ENCODE measurements at regions not wholly inside any gene's neighbourhood (a gene's known extent, or its start where the extent isn't known, plus 50 kb on each side); places are given as distances from the start of the nearest gene placed in this dataset.

DNA sequence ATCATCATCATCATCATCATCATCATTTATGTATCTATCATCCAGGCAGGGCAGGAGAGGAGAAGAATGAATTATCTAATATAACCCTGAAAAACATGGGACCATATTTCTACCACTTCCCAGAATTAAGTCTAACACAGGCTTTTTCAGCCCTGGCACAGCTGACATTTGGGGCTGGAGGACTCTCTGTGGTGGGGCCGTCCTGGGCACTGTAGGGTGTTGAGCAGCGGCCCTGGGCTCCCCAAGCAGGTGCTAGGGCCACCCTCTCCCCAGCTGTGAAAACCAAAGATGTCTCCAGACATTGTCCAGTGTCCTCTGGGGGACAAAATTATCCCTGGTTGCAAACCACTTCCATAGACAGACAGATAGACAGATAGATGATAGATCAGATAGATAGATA lies 288.4 kb downstream of the CRLF2 start:
- WGBS (ENCODE audit: missing lambda C conversion rate): 7% methylated on average over 2 of the region's 2 CpGs
- H3K4me2 ChIP-seq: no peak overlapping the region
- no peak for FAIRE-seq
- POLR2A ChIA-PET: no interaction called here
- ATAC-seq: no peak
- H3K27ac ChIP-seq: no peak overlapping the region
- DNase-seq (ENCODE audit: low read depth in 1 of 2, low spot score in 1 of 2): no peak
- no peaks in the 10 kb centered on the region for H3K4me1 ChIP-seq
- H3K9me3 ChIP-seq: no peaks in the 10 kb centered on the region
- CTCF ChIA-PET: no interaction called here
- H3K4me3 ChIP-seq: no peak overlapping the region
- TF ChIP-seq, protein P1, sequence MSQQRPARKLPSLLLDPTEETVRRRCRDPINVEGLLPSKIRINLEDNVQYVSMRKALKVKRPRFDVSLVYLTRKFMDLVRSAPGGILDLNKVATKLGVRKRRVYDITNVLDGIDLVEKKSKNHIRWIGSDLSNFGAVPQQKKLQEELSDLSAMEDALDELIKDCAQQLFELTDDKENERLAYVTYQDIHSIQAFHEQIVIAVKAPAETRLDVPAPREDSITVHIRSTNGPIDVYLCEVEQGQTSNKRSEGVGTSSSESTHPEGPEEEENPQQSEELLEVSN (IDR thresholded peaks at IDR 0.05; ENCODE audit: borderline replicate concordance, low read depth): no peak
- TF ChIP-seq ZSCAN20 (CRISPR knock-in tag; IDR thresholded peaks at IDR 0.05): no peak
- no peak for TF ChIP-seq RAD21 (conservative IDR thresholded peaks at IDR 0.05 in 1 of 2, IDR thresholded peaks at IDR 0.05 in 1 of 2)

DNA sequence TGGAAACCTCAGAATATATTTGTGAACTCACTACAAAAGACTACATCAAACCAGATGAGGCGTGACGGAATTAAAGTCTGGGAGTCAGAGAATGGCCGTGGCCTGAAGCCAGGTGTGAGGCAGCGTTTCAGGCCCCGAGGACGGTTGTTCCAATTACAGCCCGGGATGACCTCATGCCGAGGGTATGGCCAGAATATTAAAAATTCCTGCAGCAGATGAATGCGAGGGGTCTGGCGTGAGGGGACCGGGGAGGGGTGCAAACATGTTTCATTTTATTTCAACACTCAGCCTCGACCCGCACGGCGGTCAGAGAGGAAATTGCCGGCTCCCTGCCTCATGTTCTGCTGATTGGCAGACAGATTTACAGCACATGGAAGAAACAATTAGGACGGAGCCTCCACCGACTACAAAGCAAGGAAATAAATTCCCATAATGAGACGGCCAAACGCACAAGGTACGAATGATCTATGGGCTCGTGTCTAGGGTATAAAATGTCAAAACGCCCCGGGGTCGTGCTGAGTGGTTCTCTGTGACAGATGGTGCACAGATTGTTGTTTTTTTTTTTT lies 289.7 kb downstream of the SHOX start:
- H3K4me2 ChIP-seq: no peak overlapping the region
- ChIA-PET CTCF (no interaction called here), POLR2A (no interaction called here)
- TF ChIP-seq GATA3 (IDR thresholded peaks at IDR 0.05; ENCODE audit: borderline replicate concordance): no peak
- TF ChIP-seq FOSL2 (IDR thresholded peaks at IDR 0.05): no peak
- no peak for TF ChIP-seq FOSL2 (CRISPR knock-in tag; IDR thresholded peaks at IDR 0.05)
- no peak for TF ChIP-seq RAD21 (conservative IDR thresholded peaks at IDR 0.05 in 1 of 2, IDR thresholded peaks at IDR 0.05 in 1 of 2)
- TF ChIP-seq, protein P2, sequence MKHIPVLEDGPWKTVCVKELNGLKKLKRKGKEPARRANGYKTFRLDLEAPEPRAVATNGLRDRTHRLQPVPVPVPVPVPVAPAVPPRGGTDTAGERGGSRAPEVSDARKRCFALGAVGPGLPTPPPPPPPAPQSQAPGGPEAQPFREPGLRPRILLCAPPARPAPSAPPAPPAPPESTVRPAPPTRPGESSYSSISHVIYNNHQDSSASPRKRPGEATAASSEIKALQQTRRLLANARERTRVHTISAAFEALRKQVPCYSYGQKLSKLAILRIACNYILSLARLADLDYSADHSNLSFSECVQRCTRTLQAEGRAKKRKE (CRISPR knock-in tag; IDR thresholded peaks at IDR 0.05; ENCODE audit: low read depth): no peak
- TF ChIP-seq HOXA7 (CRISPR knock-in tag; IDR thresholded peaks at IDR 0.05): no peak
- TF ChIP-seq CHD4 (IDR thresholded peaks at IDR 0.05; ENCODE audit: borderline replicate concordance): no peak
- TF ChIP-seq, protein P3, sequence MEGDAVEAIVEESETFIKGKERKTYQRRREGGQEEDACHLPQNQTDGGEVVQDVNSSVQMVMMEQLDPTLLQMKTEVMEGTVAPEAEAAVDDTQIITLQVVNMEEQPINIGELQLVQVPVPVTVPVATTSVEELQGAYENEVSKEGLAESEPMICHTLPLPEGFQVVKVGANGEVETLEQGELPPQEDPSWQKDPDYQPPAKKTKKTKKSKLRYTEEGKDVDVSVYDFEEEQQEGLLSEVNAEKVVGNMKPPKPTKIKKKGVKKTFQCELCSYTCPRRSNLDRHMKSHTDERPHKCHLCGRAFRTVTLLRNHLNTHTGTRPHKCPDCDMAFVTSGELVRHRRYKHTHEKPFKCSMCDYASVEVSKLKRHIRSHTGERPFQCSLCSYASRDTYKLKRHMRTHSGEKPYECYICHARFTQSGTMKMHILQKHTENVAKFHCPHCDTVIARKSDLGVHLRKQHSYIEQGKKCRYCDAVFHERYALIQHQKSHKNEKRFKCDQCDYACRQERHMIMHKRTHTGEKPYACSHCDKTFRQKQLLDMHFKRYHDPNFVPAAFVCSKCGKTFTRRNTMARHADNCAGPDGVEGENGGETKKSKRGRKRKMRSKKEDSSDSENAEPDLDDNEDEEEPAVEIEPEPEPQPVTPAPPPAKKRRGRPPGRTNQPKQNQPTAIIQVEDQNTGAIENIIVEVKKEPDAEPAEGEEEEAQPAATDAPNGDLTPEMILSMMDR (IDR thresholded peaks at IDR 0.05): no peak
- TF ChIP-seq NR3C1 (IDR thresholded peaks at IDR 0.05): no peak
- TF ChIP-seq RNF2 (IDR thresholded peaks at IDR 0.05; ENCODE audit: borderline replicate concordance, low read depth): no peak
- no peak for TF ChIP-seq SMC3 (IDR thresholded peaks at IDR 0.05)
- no peak for TF ChIP-seq EHMT2 (IDR thresholded peaks at IDR 0.05; ENCODE audit: low read depth)
- TF ChIP-seq, protein P4, sequence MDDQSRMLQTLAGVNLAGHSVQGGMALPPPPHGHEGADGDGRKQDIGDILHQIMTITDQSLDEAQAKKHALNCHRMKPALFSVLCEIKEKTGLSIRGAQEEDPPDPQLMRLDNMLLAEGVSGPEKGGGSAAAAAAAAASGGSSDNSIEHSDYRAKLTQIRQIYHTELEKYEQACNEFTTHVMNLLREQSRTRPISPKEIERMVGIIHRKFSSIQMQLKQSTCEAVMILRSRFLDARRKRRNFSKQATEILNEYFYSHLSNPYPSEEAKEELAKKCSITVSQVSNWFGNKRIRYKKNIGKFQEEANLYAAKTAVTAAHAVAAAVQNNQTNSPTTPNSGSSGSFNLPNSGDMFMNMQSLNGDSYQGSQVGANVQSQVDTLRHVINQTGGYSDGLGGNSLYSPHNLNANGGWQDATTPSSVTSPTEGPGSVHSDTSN (IDR thresholded peaks at IDR 0.05): no peak
- no peak for TF ChIP-seq CBX2 (IDR thresholded peaks at IDR 0.05; ENCODE audit: borderline replicate concordance, low read depth)
- no peak for TF ChIP-seq TFCP2L1 (CRISPR knock-in tag; IDR thresholded peaks at IDR 0.05)
- TF ChIP-seq EP300 (IDR thresholded peaks at IDR 0.05): no peak
- no peak for TF ChIP-seq MYC (IDR thresholded peaks at IDR 0.05; ENCODE audit: borderline replicate concordance, low read length)
- TF ChIP-seq ZC3H11A (IDR thresholded peaks at IDR 0.05): no peak
- no peak for TF ChIP-seq EHF (CRISPR knock-in tag; IDR thresholded peaks at IDR 0.05)
- TF ChIP-seq HOXB13 (CRISPR knock-in tag; IDR thresholded peaks at IDR 0.05; ENCODE audit: low read depth): no peak
- no peak for TF ChIP-seq PHF8 (IDR thresholded peaks at IDR 0.05; ENCODE audit: borderline replicate concordance, low read depth)
- 29% methylated on average over 25 of the region's 25 CpGs for WGBS (ENCODE audit: missing lambda C conversion rate)
- FAIRE-seq (no peak), ATAC-seq (no peak), DNase-seq (ENCODE audit: low read depth in 1 of 2, low spot score in 1 of 2) (no peak)
- no peaks in the 10 kb centered on the region for H3K4me1 ChIP-seq
- no peak overlapping the region for H3K4me3 ChIP-seq
- H3K27ac ChIP-seq: no peak overlapping the region
- no peaks in the 10 kb centered on the region for H3K9me3 ChIP-seq
